Stimulated activated CD4-positive, alpha-beta T cell treated with anti-CD3 and anti-CD28 coated beads, Interleukin-1b, Interleukin-23, amount 100 ng/mL, for 48 hours (primary cell): ENCODE measurements at regions not wholly inside any gene's neighbourhood (a gene's known extent, or its start where the extent isn't known, plus 50 kb on each side); places are given as distances from the start of the nearest gene placed in this dataset.

Experiments used
- DNase-seq: peaks from one replicate; pipeline ENCODE4 v3.0.0-alpha.2; 2020

DNA sequence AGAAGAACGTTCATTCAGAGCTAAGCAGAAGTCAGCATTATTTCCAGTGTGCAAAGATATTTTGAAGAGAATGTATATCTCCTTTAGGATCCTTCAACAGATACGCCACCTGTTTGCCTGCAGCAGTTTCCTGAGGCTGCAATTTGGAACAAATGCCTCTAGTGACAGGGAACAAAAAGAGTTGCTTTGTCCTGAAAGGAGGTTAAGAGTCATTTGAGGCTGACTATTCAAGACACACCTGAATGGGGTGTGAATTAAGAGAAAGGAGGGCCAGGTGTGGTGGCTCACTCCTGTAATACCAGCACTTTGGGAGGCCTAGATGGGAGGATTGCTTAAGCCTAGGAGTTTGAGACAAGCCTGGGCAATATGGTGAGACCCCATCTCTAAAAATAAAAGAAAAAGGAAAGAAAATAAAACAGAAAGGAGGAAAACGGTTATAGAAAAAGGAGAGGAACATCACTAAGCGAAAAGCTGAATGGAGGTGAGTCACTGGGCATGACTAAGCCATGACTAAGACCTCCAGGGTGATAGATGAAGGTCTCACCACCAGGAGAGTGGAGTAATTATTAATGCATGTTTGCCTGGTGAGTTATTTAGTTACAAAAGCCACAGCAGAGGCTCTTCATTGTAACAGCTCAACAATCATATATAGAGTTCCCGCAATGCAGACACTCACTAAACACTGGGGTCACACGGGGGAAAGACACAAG, 255.2 kb upstream of the TNC start:
- peak; percentile 58 for DNase-seq

DNA sequence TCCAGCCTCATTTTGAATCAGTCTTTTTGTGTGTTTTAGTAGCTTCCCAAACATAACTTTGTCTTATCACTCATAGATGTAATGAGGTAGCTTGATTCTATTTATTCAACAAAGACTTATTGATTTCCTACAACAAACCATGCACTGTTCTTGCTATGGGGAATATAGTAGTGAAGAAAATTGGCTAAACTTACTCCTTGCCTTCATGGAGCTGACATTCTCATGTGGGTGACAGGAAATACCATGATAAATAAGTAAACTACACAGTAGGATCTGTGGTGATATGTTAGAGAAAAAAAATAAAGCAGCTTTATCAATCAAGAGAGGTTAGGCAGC, 255.7 kb upstream of the TNC start:
- DNase-seq: no peak

DNA sequence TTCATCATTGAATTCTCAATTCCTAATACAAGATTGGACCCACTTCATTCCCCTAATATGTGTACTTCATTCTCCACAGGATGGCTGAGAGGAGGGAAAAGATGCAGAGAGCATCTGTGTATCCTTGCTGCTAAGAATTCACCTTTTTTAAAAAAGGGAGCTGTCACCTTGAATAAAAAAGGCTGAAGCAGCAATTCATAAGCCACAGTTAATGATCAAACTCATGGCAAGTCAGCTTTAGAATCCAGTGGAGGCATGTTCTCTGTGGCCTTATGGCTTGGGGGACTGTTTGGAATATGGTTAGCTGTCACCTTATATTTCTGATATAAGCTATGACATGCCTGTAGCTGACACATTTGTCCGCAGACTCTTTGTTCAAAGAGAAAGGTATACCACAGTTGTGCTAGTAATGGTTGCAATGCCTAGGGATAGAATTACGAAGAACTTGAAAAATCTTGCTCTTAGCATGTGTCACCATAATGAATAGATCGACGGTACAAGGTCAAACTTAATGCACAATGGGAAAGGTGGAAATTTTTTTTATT, 256.8 kb upstream of the TNC start:
- DNase-seq: no peak

DNA sequence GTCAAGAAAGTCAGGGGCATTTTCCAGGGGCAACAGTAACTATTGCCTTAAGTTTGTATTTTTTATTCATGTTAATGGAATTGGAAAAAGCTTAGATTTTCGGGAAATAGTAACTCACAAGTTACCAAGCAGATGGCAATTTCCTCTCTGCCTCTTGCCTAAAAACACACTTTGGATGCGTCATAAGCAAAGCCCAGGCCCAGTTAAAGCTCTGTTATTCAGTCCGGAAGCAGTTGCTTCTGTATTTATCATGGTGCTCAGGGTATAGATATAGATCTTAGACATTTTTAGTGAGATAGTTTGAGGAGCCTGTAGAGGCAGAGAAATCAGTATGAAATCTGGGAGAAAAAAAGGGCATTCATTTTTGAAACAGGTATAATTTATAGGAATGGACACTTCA, 260.3 kb upstream of the TNC start:
- DNase-seq: no peak

DNA sequence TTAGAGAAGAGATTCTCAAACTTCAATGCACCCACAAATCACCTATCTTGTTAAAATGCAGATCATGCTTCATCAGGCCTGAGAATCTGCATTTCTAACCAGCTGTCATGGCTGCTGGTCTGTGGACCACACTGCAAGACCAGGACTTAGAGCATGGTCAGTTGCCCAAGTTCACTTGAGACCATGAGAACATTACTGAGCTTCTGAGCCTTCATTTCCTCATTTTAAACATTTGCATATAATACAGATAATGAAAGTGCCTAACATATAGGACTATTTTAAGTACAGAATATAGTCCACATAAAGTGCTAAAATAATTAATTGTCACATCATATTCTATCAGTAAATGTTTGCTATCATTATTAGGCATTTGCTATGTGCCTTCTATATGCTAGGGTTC, 260.8 kb upstream of the TNC start:
- no peak for DNase-seq

DNA sequence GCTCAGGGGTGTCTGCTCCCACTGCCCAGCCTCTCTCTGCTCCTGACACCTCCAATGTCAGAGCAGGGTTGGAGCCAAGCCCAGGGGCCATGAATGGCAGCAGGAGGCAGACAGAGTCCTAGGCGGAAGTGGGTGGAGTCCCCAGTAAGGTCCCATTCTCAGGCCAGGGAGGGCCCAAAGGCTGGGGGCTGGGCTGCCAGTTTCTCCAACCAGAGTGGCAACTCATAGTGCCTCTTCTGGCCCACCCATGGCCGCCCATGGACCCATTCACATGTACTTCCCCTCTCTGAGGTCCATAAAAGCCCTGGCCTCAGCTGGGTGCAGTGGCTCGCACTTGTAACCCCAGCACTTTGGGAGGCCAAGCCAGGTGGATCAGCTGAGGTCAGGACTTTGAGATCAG, 261.8 kb upstream of the TNC start:
- DNase-seq: no peak

DNA sequence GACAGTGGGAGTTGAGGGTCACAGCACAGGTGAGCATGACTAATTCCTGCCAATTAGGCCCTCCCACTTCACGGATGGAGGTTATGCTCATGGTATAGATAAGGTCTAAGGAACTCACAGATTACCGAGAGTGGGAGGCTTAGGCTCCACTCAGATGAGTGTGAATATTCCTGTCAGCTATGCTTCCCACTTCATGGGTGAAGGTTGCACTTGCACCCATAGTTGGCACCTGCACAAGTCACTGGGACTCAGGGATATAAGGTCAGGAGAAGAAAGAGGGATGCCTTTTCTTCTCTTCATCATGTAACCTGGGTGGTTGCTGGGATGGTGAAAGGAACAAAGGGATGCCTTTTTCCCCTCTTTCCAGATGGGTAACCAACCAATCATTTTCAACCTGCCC, 264.9 kb upstream of the TNC start:
- no peak for DNase-seq

DNA sequence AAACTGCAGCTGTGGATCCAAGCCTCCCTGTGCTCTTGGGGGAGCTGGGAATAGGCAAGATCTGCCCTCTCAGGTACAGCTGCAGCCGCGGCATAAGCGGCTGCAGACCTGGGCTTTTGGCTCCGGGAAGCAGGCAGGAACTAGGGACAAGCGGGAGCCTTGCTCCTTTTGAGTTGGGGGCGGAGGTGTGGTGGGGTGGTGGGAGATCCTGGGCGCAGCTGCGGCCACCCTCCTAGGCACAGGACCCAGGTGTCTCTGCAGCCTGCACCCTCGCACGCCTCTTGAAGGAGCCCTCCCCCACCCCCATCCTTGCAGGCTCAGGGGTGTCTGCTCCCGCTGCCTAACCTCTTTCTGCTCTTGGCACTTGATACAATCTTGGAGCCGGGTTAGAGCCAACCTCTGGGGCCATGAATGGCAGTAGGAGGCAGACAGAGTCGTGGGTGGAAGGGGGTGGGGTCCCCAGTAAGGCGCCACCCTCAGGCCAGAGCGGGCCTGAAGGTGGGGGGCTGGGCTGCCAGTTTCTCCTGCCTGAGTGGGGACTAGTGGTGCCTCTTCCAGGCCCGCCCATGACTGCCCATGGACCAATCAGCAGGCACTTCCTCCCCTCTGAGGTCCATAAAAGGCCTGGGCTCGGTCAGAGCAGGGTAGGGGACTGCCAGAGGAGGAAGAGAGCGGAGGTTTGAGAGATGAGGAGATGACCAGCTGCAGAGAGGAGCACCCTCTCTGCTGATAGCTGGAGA, 267.6 kb upstream of the TNC start:
- no peak for DNase-seq

DNA sequence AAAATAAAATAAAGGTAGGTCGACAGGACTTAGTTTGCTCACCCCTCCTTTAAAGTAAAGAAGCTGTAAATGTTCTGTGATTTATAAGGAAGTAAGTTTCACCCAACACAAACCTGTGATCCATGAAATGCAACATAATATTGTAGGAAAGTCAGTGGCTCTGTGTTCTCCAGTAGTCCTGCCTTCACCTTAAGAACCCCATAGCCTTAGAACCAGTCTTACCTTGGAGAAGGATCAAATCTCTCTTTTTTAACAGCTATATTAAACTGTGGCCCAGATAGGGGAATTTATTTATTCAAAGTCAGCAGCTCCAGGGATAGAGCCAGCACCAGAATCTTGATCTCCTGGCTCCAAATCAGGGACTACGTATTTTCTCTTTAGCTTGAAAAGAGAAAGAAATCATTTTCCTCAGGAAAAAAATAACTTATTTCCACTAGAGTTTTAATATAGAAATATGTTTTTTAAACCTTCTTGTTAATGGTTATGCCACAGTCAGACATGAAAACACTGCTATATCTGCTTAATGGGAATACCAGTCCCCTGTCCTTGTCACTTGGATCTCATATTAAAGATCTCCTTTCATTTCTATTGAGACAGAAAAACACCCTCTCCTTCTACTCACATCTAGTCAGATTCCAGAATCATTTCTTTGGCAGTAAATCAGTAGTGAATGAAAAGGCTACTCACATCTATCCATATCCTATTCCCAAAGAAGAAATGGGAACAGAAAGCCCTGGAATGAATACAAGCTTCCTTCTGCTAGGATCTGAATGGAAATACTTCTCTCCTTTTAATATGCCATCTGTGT, 269.2 kb upstream of the TNC start:
- DNase-seq: no peak

DNA sequence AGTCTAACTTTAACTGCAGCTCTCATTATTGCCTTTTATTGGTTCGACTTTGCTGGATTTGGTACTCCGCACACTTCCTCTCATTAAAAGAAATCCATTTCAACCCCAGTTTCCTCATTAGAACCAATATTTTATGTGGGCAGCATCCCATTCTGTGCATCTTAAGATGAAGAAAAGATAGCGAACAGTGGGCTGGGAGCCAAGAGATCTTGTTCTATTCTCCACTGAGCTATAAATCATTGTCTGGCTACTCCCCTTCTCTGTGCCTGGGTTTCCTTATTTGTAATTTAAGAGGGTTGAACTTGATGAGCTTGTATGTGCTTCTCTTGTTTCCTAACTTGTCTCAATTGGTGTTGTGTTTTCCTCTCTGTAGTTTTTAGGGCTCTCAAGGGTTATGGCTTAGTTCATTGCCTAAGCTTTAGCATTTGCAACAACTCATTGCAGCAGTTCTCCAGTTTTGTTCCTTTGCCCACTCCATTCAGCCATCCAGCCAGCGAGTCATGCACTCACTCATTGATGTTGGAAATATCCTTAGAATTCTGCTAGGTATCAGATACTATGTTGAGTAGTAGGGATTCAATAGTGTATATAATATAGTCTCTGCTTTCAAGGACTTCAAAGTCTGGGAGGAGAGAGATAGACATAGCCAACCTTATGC, 273.3 kb upstream of the TNC start:
- no peak for DNase-seq

DNA sequence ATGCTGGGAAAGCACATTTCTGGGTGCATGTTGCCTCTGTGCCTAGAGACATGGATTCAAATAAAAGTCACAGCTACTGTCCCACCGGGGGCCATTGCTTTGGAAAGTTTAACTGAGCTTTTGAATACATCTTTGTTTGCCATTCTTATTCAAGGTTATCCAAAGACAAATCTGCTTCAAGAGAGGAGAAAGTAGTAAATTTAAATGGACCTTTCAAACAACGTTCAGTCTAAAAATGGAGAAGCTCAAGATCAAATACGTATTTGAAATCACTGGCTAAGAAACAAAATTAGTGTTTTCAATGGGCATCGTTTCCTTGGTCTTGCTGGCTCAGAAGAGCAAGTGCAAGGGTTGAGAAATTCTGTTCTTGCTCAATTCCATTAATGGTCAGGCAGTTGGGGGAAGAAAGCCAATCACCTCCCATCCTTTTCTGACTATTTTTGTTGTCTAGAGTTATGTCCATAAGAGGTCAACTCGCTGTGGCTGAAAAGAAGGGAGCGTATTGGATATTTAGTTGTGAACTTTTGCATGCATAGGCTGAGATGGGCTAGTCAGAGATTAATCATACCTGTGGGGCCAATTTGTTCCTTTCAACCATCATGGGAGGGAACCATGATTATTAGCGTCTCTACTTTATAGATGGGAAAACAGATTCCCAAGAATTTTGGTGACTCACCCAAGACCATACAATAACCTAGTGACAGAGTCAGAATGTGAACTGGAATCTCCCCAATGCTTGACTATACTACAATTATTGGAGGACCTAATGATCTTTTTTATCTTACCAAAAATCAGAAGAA, 276.2 kb upstream of the TNC start:
- DNase-seq: no peak

DNA sequence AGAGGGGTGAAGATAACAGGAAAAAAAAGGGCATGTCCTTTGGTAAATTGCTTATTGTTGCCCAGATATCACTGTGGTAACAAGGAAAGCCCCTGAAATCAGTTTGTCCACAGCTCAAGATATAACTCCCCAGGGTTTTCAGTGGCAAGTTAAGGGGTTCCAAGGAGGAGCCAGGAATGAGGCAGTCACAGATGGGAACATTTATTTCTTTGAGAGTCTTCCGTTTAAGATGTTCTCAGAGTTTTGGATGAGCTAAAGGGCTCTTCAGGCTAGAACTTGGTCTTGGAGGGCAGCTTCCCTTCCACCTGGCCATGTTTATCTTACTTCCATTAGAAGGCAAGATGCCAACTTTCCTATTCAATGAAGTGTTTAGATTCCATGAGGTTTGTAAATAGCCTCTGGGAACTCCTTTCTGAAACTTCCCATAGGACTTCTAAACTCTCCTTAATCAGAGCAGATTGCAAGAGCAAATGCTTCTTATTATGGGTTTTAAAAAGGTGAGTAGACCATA, 277.6 kb upstream of the TNC start:
- no peak for DNase-seq

DNA sequence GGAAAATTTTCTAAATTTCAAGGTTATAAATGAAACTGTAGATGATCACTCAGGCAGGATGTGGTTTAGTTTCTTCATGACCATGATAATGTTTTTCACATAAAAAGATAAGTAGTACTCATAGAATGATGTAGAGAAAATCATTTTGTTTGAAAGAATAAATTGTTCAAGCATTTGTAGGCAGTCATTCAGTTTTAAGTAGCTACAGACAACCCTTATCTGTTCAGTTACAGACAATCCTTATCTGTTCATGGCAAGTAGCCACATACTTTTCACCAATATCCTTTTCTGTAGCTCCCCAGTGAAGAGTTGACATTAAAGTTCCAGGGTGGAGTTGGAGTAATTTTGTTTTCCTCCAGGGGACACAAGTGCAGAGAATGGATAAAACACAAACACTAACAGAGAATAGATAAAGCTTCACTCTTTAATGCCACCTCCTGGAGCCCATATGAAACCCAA, 278.1 kb upstream of the TNC start:
- no peak for DNase-seq

DNA sequence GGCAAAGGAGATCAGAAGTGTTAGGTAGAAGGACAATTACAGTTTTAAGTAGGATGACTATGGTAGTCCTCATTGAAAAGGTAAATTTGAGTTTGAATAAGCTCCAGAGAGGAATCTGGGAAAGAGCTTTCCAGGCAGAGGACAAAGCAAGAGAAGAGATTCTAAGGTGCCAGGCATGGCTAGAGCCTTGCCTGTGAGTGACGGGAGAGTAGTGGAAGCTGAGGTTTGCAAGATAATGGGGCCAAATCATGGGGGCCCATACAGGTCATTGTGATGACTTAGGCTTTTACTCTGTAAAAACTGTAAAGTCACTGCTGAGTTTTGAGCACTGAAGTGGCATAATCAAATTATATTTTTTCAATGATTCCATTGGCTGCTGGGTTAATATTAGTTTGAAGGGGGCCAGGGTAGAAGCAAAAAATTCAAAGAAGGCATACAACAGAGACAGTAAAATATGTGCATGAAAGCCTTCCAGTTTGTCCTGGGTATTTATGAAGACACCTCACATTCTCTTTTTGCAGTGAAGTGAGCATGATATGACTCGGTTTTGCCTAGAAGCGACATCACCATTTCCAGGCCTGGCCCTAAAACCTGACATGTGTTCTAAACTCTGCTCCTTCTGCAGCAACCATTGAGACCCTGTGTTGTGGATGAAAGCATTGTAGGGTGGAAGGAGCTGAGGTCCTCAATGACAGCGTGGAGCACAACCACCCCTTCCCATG, 279.8 kb upstream of the TNC start:
- no peak for DNase-seq

DNA sequence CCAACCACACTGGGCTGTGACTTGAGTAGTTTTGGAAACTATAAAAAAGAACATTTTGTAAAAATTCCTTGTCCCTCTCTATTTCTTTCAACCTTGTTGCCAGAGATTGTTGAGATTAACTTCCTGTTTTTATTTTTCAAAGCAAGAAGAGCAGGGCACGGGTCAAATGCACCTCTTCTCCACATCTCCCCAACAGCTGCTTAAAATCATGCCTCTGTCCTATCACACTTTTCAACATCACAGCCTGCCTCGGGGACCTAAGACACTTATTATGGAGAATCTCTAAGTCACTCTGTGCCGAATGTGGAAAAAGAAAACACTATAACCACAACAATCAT, 280.3 kb upstream of the TNC start:
- DNase-seq: no peak

DNA sequence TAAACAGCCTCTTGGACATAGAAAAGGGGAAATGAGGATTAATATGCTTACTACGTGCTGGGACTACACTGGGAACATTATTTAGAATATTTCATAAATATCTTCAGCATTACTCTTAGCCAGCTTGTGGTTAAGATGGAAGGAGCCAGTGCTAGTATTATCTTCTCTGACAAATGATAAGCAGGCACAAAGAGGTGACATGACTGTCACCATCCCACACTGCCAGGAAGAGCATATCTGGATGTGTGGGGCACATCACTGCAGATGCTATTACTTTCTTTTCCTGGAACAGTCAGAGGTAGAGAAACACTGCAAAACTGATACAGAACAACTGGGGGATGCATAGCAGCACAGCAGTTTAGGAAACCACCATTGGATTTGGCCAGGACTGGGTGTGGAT, 281.0 kb upstream of the TNC start:
- no peak for DNase-seq

DNA sequence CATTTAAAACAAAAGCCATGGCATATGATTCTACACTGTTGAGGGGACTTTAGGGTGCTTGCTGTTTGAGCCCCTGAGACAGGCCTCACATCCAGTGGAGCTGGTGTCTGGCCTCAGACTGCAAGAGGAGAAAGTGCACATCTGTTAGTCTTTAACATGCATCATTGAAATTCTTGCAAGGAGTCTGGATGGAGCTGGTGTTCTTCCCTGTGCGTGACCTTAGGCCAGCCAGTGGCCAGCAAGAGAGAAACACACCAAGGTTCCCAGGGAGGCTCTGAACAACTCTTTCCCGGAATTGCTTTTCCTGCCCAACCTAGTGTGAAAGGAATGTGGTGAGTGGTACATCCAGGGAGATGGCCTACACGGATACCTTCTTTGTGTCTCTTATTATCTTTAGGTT, 282.8 kb upstream of the TNC start:
- no peak for DNase-seq

DNA sequence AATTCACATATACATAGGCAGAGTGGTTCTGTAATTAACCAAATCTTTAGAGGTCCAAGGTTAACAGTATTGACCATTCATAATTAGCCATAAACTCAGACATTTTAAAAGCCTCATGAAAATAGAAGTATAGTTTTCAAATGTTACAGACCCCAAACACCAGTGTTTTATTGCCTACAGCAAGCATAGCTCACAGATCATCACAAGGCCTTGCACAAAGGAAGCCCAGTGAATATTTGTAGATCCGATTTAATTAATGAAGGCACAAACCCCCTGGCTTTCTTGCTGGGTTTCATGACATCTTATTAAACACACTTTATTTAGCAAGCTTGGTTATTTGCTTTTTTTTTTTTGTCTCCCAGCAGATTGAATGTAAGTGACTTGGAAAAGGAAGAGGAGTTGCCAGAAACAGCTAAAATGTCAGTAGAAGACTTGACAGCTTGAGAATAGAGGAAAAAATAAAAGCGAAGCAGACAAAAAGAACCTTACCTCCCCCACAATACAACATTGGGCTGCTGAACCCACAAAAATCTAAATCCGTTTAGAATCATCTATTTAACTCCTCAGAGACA, 283.9 kb upstream of the TNC start:
- DNase-seq: no peak

DNA sequence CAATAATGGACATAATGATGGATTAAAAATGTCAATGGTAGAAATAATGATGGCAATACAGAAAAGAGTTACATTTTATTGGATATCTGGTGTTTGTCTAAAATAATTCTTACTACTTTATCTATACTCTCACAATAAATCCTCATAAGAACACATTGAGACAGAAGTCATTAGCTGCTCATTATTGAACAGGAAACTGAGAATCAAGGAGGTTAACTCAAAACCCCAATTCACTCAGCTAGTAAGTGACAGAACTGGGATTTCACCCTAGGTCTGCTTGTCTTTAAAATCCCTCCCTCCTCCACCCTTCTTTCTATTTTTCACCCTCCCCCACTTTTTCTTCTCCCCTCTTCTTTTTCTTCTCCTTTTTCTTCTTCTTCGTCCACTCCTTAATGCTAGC, 285.8 kb upstream of the TNC start:
- no peak for DNase-seq

DNA sequence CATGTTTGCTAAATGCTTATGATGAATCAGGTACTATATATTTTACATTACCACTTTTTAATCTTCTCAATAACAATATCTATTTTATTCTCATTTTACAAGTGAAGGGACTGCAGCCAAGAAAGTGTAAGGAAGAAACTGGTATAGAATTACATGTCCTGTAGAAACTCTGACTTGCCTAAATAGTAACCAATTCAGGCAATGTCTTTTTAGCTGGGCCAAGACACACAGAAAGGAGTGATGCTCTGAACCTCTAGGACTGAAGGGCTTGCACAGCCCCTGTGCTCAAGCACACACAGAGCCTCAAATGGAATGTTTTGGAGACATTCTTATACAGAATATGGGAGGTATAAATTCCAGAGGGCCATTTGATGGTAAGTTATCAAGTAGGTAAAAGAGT, 286.4 kb upstream of the TNC start:
- DNase-seq: no peak

DNA sequence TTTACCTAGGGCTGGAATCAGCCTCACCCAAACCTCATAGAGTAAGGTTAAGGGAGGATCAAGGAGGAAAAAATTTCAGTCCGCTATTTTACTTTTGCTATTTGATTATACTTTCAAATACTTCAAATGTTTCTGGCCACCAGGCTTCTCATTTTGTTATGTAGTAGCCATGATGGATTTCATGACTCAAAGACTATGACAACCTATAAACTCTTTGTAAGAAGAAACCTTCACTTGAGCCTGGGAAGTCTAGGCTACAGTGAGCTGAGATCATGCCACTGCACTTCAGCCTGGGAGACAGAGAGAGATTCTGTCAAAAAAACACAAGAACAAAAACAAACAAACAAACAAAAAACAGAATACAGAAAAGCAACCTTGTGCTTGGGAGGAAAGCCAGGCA, 293.6 kb upstream of the TNC start:
- DNase-seq: no peak
